SK-MEL-5 (cell line): ENCODE measurements at regions not wholly inside any gene's neighbourhood (a gene's known extent, or its start where the extent isn't known, plus 50 kb on each side); places are given as distances from the start of the nearest gene placed in this dataset.

ENCODE experiments used
- DNase-seq: peaks from one replicate; pipeline ENCODE4 v3.0.0-alpha.2; 2016; ENCODE audit warnings: low read depth, low spot score
- in situ Hi-C: cut with HindIII; loops from 2 replicates; pipeline ENCODE4 v1.10.0; 2016; ENCODE audit warnings: low sequenced_read_pairs, high pct_unique_total_duplicates, low pct_unique_long_range_greater_than_20kb

GRCh38 chr12:87768501-87769287 is 260.5 kb downstream of the C12orf50 start:
- in situ Hi-C loops, result no loop called here
- DNase-seq, result no peak

DNA sequence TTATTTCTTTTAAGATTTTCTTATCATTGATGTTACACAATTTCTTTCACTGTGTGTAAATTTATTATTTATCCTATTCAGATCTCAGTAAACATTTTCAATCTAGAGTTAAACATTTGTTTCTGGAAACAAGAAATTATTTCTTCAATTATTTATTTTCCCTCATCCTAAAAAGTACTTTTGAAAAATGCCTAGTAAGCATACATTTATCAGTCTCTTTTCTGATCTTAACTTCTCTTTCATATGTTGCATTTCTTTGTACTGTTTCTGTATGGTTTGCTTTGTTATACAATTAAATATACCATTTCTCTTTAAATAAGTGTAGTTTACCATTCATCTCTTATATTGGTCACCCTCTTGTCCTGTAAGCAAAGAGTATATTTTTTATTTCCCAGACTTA is 263.2 kb downstream of the C12orf50 start:
- in situ Hi-C loops, result no loop called here
- no peak for DNase-seq

GRCh38 chr12:87760943-87761342 is 268.3 kb downstream of the C12orf50 start:
- in situ Hi-C loops, result no loop called here
- no peak for DNase-seq

DNA sequence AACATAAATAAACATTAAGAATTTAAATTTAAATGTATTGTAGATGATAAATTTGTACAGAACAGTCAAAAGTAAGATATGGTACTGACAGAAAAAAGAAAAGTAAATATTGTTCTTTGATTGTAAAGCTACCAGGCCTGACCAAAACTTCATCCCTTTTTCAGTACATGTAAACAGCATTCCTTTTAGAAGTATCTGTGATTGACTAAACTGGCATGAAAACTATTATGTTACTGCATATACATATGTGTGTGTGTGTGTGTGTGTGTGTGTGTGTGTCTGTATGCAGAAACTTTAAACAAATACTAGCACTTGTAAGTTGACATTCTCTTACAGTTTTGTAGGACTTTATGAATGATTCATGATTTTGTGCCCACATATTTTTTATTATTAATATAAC is 270.9 kb downstream of the C12orf50 start:
- DNase-seq, result no peak
- in situ Hi-C loops, result no loop called here

DNA sequence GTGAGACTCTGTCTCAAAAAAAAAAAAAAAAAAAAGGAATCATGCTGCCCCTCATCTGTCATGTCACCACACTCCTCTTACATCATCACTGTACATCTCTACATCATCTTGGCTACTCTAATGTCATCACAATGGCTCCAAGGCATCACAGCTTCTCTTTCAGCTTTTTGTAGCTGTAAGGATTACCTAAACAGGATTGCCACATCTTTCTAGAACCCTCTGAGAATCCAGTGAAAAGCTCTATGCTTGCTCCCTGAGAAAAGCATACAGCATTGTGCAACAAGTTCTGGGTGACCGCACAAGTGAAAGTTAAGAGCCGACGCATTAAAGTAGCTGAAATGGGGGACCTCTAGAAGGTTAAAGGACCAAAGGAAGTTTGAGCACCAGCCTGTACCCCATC is 272.5 kb downstream of the C12orf50 start:
- in situ Hi-C loops, result no loop called here

GRCh38 chr12:87756111-87756510 is 273.1 kb downstream of the C12orf50 start:
- in situ Hi-C loops, result no loop called here
- DNase-seq, result peak; percentile 10

More for the DNA sequence above, 272.5 kb downstream of the C12orf50 start:
- no peak for DNase-seq

DNA sequence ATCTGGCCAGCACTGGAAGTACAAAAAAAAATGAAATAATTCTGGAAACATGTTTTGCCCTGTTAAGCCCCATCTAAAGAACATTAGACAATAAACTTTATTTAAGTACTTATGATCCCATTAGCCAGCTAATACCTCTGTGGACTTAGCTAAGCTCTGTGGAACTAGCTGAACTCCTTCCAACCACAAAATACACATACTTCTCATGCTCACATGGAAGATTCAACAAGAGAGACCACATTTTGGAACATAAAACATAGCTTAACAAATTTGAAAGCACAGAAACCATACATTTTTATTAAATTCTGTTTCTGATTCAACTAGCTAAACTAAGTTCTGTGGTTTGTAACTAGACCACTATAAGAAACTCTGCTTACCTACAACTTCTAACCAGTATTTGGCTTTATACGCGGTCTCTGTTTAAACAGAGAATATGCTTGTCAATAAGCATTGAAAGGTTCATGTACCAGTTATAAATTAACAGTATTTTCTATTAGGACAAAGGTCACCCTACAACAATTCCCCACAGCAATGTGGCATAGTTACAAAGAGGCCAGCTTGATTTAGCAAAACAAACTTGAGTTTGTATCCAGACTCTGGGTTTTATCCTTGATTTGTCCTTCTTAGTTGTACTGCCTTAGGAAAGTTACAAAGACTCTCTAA is 300.1 kb downstream of the C12orf50 start:
- no peak for DNase-seq
- in situ Hi-C loops, result no loop called here

- DNase-seq, result no peak
- in situ Hi-C loops, result no loop called here
Observed at GRCh38 chr12:87720967-87721366, 308.2 kb downstream of the C12orf50 start.

GRCh38 chr12:87704374-87704773 is 324.8 kb downstream of the C12orf50 start:
- in situ Hi-C loops, result no loop called here
- no peak for DNase-seq

DNA sequence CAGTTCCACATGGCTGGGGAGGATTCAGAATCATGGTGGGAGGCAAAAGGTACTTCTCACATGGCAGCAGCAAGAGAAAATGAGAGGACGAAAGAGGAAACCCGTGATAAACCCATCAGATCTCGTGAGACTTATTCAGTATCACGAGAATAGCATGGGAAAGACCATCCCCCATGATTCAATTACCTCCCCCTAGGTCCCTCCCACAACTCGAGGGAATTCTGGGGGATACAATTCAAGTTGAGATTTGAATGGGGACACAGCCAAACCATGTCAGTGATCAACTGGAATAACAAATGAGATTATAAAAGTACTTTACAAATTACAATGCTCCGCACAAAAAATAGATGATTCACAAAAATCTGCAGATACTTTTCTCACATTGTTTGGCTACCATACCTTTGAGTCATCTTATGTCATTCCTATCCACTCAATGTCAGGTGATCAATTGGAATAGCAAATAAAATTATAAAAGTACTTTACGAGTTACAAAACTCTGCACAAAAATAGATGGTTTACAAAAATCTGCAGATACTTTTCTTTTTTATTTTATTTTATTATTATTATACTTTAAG is 338.9 kb downstream of the C12orf50 start:
- in situ Hi-C loops, result no loop called here
- no peak for DNase-seq

- DNase-seq, result no peak
Observed at GRCh38 chr12:87689196-87689595, 340.0 kb downstream of the C12orf50 start.

GRCh38 chr12:87687362-87687761 is 341.8 kb downstream of the C12orf50 start:
- DNase-seq, result no peak
- in situ Hi-C loops, result no loop called here

More at GRCh38 chr12:87689196-87689595, 340.0 kb downstream of the C12orf50 start:
- in situ Hi-C loops, result no loop called here

GRCh38 chr12:87685696-87686095 is 343.5 kb downstream of the C12orf50 start:
- no peak for DNase-seq
- in situ Hi-C loops, result no loop called here

- DNase-seq, result no peak
- in situ Hi-C loops, result no loop called here
Observed at GRCh38 chr12:87679251-87679650, 349.9 kb downstream of the C12orf50 start.

DNA sequence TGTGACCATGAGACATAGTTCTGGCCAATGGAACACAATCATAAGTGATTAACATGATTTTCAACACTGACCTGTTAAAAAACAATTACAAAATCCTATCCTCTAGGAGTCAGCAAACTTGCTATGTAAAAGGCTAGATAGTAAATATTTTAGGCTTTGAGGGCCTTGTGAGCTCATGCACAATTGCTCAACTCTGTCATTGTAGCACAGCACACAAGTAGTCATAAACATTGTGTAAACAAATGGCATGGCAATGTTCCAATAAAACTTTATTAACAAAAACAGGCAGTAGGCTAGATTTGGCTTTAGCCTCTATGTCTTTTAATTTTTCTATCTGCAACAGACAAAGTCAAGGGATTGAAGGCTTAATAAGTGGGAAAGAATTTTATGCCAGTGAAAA is 350.7 kb downstream of the C12orf50 start:
- DNase-seq, result no peak
- in situ Hi-C loops, result no loop called here

DNA sequence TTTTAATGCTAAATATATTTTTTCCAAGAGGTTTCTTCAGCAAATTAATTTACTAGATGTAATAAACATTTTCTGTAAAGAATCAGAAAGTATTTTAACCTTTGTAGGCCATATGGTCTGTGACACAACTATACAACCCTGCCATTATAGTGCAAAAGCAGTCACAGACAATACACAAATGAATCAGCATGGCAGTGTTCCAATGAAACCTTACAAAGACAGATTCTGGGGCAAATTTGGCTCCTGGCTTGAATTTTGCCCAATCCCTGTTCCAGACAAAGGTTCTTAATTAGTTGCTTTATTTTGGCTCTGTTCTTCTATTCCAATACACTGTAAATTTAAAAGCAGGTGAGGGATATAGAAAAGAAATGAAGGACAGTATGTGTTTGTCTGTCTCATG is 352.5 kb downstream of the C12orf50 start:
- DNase-seq, result no peak
- in situ Hi-C loops, result no loop called here

GRCh38 chr12:87671757-87672156 is 357.4 kb downstream of the C12orf50 start:
- in situ Hi-C loops, result no loop called here

DNA sequence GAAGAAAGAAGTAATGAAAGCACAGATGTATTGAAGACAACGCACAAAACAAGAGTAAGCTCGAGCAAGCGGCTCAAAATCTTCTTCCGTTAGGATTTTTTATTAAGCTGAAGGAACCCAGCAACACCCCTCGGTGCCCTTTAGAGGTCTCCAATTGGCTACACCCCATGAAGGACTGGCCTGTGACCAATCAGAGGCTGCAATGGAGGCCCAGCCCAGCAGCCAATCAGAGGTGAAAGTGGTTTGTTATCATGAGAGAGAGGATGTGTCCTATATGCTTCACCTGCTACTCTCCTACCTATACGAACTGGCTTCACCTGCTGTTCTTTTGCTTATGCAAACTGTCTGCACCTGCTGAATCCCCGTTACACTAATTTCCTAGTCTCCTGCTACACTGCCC is 358.8 kb downstream of the C12orf50 start:
- peak; percentile 16 for DNase-seq
- in situ Hi-C loops, result no loop called here

More at GRCh38 chr12:87671757-87672156, 357.4 kb downstream of the C12orf50 start:
- no peak for DNase-seq

DNA sequence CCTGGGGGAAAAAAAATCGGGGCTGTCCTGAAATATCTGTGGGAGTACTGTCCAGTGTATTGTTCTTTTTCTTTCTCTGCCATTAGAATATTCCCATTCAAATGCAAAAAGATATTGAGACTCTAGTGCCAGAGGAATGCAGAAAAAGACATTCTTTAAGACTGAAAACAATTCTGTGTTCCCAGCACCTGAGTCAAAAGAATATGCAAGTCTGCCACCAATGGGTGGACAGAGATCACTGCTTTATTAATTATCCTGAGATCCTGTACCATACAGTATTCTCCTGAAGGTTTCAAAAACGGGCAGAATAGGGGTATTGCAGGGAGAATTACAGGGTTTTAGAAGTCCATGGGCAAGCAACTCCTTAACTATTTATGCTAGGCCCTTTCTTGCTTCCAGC is 361.8 kb downstream of the C12orf50 start:
- in situ Hi-C loops, result no loop called here
- DNase-seq, result peak; percentile 49
